ENCODE measurements at regions not wholly inside any gene's neighbourhood (a gene's known extent, or its start where the extent isn't known, plus 50 kb on each side); places are given as distances from the start of the nearest gene placed in this dataset.
A peak's percentile ranks its signal among the peaks of the same experiment; 100 is the strongest.

GRCh38 chr9:86634501-86634900 lies 280.3 kb upstream of the TUT7 start:
- H3K27me3 Mint-ChIP-seq (ENCODE audit: low read depth, poor library complexity): no peaks in the 10 kb centered on the region
- H3K9me3 Mint-ChIP-seq: peaks cover 26% of the 10 kb centered on the region
- H3K36me3 Mint-ChIP-seq (ENCODE audit: low read depth): no peaks in the 10 kb centered on the region
- H3K4me3 Mint-ChIP-seq: no peak overlapping the region
- no peak overlapping the region for H3K27ac Mint-ChIP-seq
- TF ChIP-seq CTCF (IDR thresholded peaks at IDR 0.05): no peak
- peaks cover 48% of the 10 kb centered on the region for H3K4me1 Mint-ChIP-seq
- DNase-seq: no peak

- no peaks in the 10 kb centered on the region for H3K27me3 Mint-ChIP-seq (ENCODE audit: low read depth, poor library complexity)
- no peak for DNase-seq
- H3K9me3 Mint-ChIP-seq: peaks cover 26% of the 10 kb centered on the region
- TF ChIP-seq CTCF (IDR thresholded peaks at IDR 0.05): no peak
- H3K36me3 Mint-ChIP-seq (ENCODE audit: low read depth): no peaks in the 10 kb centered on the region
- H3K4me1 Mint-ChIP-seq: peaks cover 44% of the 10 kb centered on the region
- no peak overlapping the region for H3K4me3 Mint-ChIP-seq
- peak overlapping the region; percentile 13 for H3K27ac Mint-ChIP-seq
Measured at GRCh38 chr9:86633945-86634344, 279.7 kb upstream of the TUT7 start.

- no peak for TF ChIP-seq CTCF (IDR thresholded peaks at IDR 0.05)
- Mint-ChIP-seq H3K4me1 (peaks cover 32% of the 10 kb centered on the region), H3K27me3 (ENCODE audit: low read depth, poor library complexity) (no peaks in the 10 kb centered on the region), H3K9me3 (peaks cover 26% of the 10 kb centered on the region), H3K27ac (no peak overlapping the region), H3K4me3 (no peak overlapping the region), H3K36me3 (ENCODE audit: low read depth) (no peaks in the 10 kb centered on the region)
- no peak for DNase-seq
Measured at GRCh38 chr9:86632537-86632936, 278.3 kb upstream of the TUT7 start.

GRCh38 chr9:86629530-86629929 lies 275.3 kb upstream of the TUT7 start:
- H3K27ac Mint-ChIP-seq: no peak overlapping the region
- DNase-seq: no peak
- TF ChIP-seq CTCF (IDR thresholded peaks at IDR 0.05): no peak
- H3K27me3 Mint-ChIP-seq (ENCODE audit: low read depth, poor library complexity): no peaks in the 10 kb centered on the region
- no peak overlapping the region for H3K4me3 Mint-ChIP-seq
- H3K9me3 Mint-ChIP-seq: peaks cover 10% of the 10 kb centered on the region
- peaks cover 24% of the 10 kb centered on the region for H3K4me1 Mint-ChIP-seq
- H3K36me3 Mint-ChIP-seq (ENCODE audit: low read depth): no peaks in the 10 kb centered on the region

GRCh38 chr9:86626802-86627201 lies 272.6 kb upstream of the TUT7 start:
- no peak for TF ChIP-seq CTCF (IDR thresholded peaks at IDR 0.05)
- Mint-ChIP-seq H3K9me3 (no peaks in the 10 kb centered on the region), H3K27ac (no peak overlapping the region), H3K4me1 (peaks cover 25% of the 10 kb centered on the region), H3K27me3 (ENCODE audit: low read depth, poor library complexity) (no peaks in the 10 kb centered on the region), H3K4me3 (no peak overlapping the region), H3K36me3 (ENCODE audit: low read depth) (no peaks in the 10 kb centered on the region)
- DNase-seq: no peak

GRCh38 chr9:86624630-86625029 lies 270.4 kb upstream of the TUT7 start:
- TF ChIP-seq CTCF (IDR thresholded peaks at IDR 0.05): no peak
- Mint-ChIP-seq H3K27me3 (ENCODE audit: low read depth, poor library complexity) (no peaks in the 10 kb centered on the region), H3K9me3 (no peaks in the 10 kb centered on the region), H3K4me3 (no peak overlapping the region), H3K36me3 (ENCODE audit: low read depth) (no peaks in the 10 kb centered on the region), H3K4me1 (peaks cover 25% of the 10 kb centered on the region), H3K27ac (peak overlapping the region; percentile 79)
- no peak for DNase-seq

Data from nephron progenitor cell (in vitro differentiated cells).